IMR-90 (cell line): ENCODE measurements at regions not wholly inside any gene's neighbourhood (a gene's known extent, or its start where the extent isn't known, plus 50 kb on each side); places are given as distances from the start of the nearest gene placed in this dataset.

Experiments used
- ATAC-seq: fragments of 200-7000 bp; cut with Tn5 transposase; 2 replicates; pipeline ENCODE4 v1.9.1; 2020; ENCODE audit warnings: low read depth, mild to moderate bottlenecking, moderate library complexity
- BruUV-seq: library from RNA; stranded (reverse); fragments of 400-500 nt; replicated peaks from 2 replicates; lab custom pipeline; 2021; lab: Mats Ljungman, UMichigan
- CTCF ChIA-PET: fragments of 300-600 bp; formaldehyde crosslinking; extraction: SDS; loops from one replicate; lab custom pipeline; 2021; ENCODE audit warnings: antibody characterized with exemption; lab: Yijun Ruan, JAX
- POLR2A ChIA-PET: fragments of 300-600 bp; sonication (Branson Sonifier 250); formaldehyde crosslinking; loops from one replicate; lab custom pipeline; 2022; ENCODE audit warnings: antibody characterized with exemption; ENCODE audit not compliant: unreplicated experiment; lab: Charles Lee
- DNase-seq: peaks from one replicate; pipeline ENCODE4 v3.0.0; 2013
- H2AFZ ChIP-seq: replicated peaks from 2 replicates; pipeline ENCODE3; 2013; ENCODE audit warnings: low read length, mild to moderate bottlenecking; ENCODE audit not compliant: poor library complexity
- H2AK5ac ChIP-seq: 2 replicates; pipeline ENCODE4 v1.6.1; 2013; ENCODE audit warnings: low read depth, low read length, inconsistent platforms
- H2AK9ac ChIP-seq: replicated peaks from 2 replicates; pipeline ENCODE3; 2013; ENCODE audit warnings: mild to moderate bottlenecking, low read depth, low read length, moderate library complexity; ENCODE audit not compliant: poor library complexity
- H2BK120ac ChIP-seq: 2 replicates; pipeline ENCODE4 v1.6.1; 2013; ENCODE audit warnings: low read depth, low read length, inconsistent platforms
- H2BK15ac ChIP-seq: 3 replicates; pipeline ENCODE4 v1.6.1; 2013; ENCODE audit warnings: low read depth, low read length, inconsistent platforms
- H2BK20ac ChIP-seq: 2 replicates; pipeline ENCODE4 v1.6.1; 2013; ENCODE audit warnings: low read depth, mild to moderate bottlenecking, inconsistent platforms, low read length, moderate library complexity
- H2BK5ac ChIP-seq: 2 replicates; pipeline ENCODE4 v1.6.1; 2013; ENCODE audit warnings: mild to moderate bottlenecking, low read depth, low read length, inconsistent platforms; ENCODE audit not compliant: poor library complexity, severe bottlenecking
- H3K14ac ChIP-seq: replicated peaks from 2 replicates; pipeline ENCODE4 v1.6.1; 2013; ENCODE audit warnings: low read depth, low read length, inconsistent platforms
- H3K18ac ChIP-seq: 2 replicates; pipeline ENCODE4 v1.6.1; 2013; ENCODE audit warnings: low read depth, low read length, control low read depth
- H3K23ac ChIP-seq: 2 replicates; pipeline ENCODE4 v1.6.1; 2013; ENCODE audit warnings: low read depth, low read length, inconsistent platforms
- H3K27ac ChIP-seq: 2 replicates; pipeline ENCODE4 v1.5.1; 2013; ENCODE audit warnings: mild to moderate bottlenecking, control low read depth, low read length; ENCODE audit not compliant: insufficient read depth
- H3K27me3 ChIP-seq: 2 replicates; pipeline ENCODE4 v1.6.1; 2013; ENCODE audit warnings: low read length; ENCODE audit not compliant: control insufficient read depth, insufficient read depth
- H3K36me3 ChIP-seq: 2 replicates; pipeline ENCODE4 v1.6.1; 2013; ENCODE audit warnings: low read length, mixed read lengths; ENCODE audit not compliant: control insufficient read depth, insufficient read depth
- H3K4ac ChIP-seq: 2 replicates; pipeline ENCODE4 v1.6.1; 2013; ENCODE audit warnings: low read depth, low read length, inconsistent platforms
- H3K4me1 ChIP-seq: 2 replicates; pipeline ENCODE4 v1.6.1; 2013; ENCODE audit warnings: low read length, mixed read lengths; ENCODE audit not compliant: control insufficient read depth, insufficient read depth
- H3K4me2 ChIP-seq: 2 replicates; pipeline ENCODE4 v1.6.1; 2013; ENCODE audit warnings: low read depth, mild to moderate bottlenecking, control low read depth, low read length, moderate library complexity
- H3K4me3 ChIP-seq: 2 replicates; pipeline ENCODE4 v1.5.1; 2013; ENCODE audit warnings: low read depth, mild to moderate bottlenecking, control low read depth, low read length, moderate library complexity; ENCODE audit not compliant: insufficient read depth
- H3K56ac ChIP-seq: 2 replicates; pipeline ENCODE4 v1.6.1; 2013; ENCODE audit warnings: low read length, inconsistent platforms; ENCODE audit not compliant: insufficient read depth; ENCODE audit errors: extremely low read depth
- H3K79me1 ChIP-seq, 2 experiments: 2 replicates each; pipeline ENCODE4 v1.6.1; 2013; ENCODE audit warnings: low read length in 2 of 2, inconsistent platforms in 1 of 2, low read depth in 1 of 2
- H3K9ac ChIP-seq: 2 replicates; pipeline ENCODE4 v1.6.1; 2013; ENCODE audit warnings: low read depth, low read length, control low read depth
- H3K9me1 ChIP-seq: 2 replicates; pipeline ENCODE4 v1.6.1; 2013; ENCODE audit warnings: low read length, inconsistent platforms; ENCODE audit not compliant: insufficient read depth
- H3K9me3 ChIP-seq: 2 replicates; pipeline ENCODE4 v1.6.1; 2013; ENCODE audit warnings: low read length; ENCODE audit not compliant: control insufficient read depth, insufficient read depth
- H4K20me1 ChIP-seq: 2 replicates; pipeline ENCODE4 v1.6.1; 2013; ENCODE audit warnings: low read length, inconsistent platforms; ENCODE audit not compliant: insufficient read depth
- H4K5ac ChIP-seq: 2 replicates; pipeline ENCODE4 v1.6.1; 2013; ENCODE audit warnings: mild to moderate bottlenecking, low read depth, low read length, control low read depth
- H4K8ac ChIP-seq, 2 experiments: 2 replicates each; pipeline ENCODE4 v1.6.1; 2013; ENCODE audit warnings: low read depth in 2 of 2, low read length in 2 of 2, control low read depth in 1 of 2, inconsistent platforms in 1 of 2
- H4K91ac ChIP-seq: 2 replicates; pipeline ENCODE4 v1.6.1; 2013; ENCODE audit warnings: low read depth, low read length, inconsistent platforms; ENCODE audit not compliant: insufficient read depth
- BHLHE40 ChIP-seq: fragments of 150-350 bp; IDR thresholded peaks from 2 replicates; pipeline ENCODE4 v1.6.1; 2016; ENCODE audit warnings: mild to moderate bottlenecking, low read depth, low read length
- CEBPB ChIP-seq: IDR thresholded peaks from 2 replicates; pipeline ENCODE4 v1.6.1; 2012; ENCODE audit warnings: low read depth, low read length, improper control_type of control experiment
- CHD1 ChIP-seq: IDR thresholded peaks from 2 replicates; pipeline ENCODE4 v1.6.1; 2012; ENCODE audit warnings: low read depth, low read length, improper control_type of control experiment
- CTCF ChIP-seq: conservative IDR thresholded peaks from 2 replicates; pipeline ENCODE4 v1.5.1; 2012; ENCODE audit warnings: mild to moderate bottlenecking, low read depth, low read length, improper control_type of control experiment
- ELK1 ChIP-seq: fragments of 150-350 bp; IDR thresholded peaks from 2 replicates; pipeline ENCODE4 v1.6.1; 2016; ENCODE audit warnings: low read depth, mild to moderate bottlenecking, low read length, moderate library complexity, borderline replicate concordance
- FOS ChIP-seq: fragments of 150-350 bp; IDR thresholded peaks from 2 replicates; pipeline ENCODE4 v1.6.1; 2016; ENCODE audit warnings: low read depth, low read length
- MAFK ChIP-seq: IDR thresholded peaks from 2 replicates; pipeline ENCODE4 v1.6.1; 2012; ENCODE audit warnings: low read depth, low read length, improper control_type of control experiment
- MAZ ChIP-seq: IDR thresholded peaks from 2 replicates; pipeline ENCODE4 v1.6.1; 2012; ENCODE audit warnings: low read depth, mild to moderate bottlenecking, low read length, improper control_type of control experiment, moderate library complexity, borderline replicate concordance
- MXI1 ChIP-seq: IDR thresholded peaks from 2 replicates; pipeline ENCODE4 v1.6.1; 2012; ENCODE audit warnings: low read depth, mild to moderate bottlenecking, low read length, moderate library complexity, borderline replicate concordance
- NFE2L2 ChIP-seq: fragments of 150-350 bp; IDR thresholded peaks from 2 replicates; pipeline ENCODE4 v1.6.1; 2016; ENCODE audit warnings: low read depth, mild to moderate bottlenecking, low read length
- POLR2A ChIP-seq: IDR thresholded peaks from 2 replicates; pipeline ENCODE4 v1.6.1; 2012; ENCODE audit warnings: mild to moderate bottlenecking, low read depth, low read length
- RAD21 ChIP-seq: IDR thresholded peaks from 2 replicates; pipeline ENCODE4 v1.6.1; 2012; ENCODE audit warnings: low read length, improper control_type of control experiment
- RCOR1 ChIP-seq: IDR thresholded peaks from 2 replicates; pipeline ENCODE4 v1.6.1; 2012; ENCODE audit warnings: mild to moderate bottlenecking, low read length, improper control_type of control experiment; ENCODE audit not compliant: insufficient replicate concordance
- RFX5 ChIP-seq: IDR thresholded peaks from 2 replicates; pipeline ENCODE4 v1.8.0; 2012; ENCODE audit warnings: low read depth, mild to moderate bottlenecking, low read length, moderate library complexity
- SMC3 ChIP-seq: fragments of 150-350 bp; IDR thresholded peaks from 2 replicates; pipeline ENCODE4 v1.6.1; 2016; ENCODE audit warnings: low read depth, mild to moderate bottlenecking, antibody characterized with exemption, low read length, moderate library complexity
- USF2 ChIP-seq: fragments of 150-350 bp; IDR thresholded peaks from 2 replicates; pipeline ENCODE4 v1.6.1; 2017; ENCODE audit warnings: mild to moderate bottlenecking, antibody characterized with exemption, low read length, low read depth
- WGBS, 2 experiments: methylation state at CpG; one replicate each; pipeline versions ENCODE4 v1.1.5 to v1.1.7; 2013; ENCODE audit warnings: missing lambda C conversion rate in 2 of 2; ENCODE audit not compliant: insufficient read length in 1 of 2; ENCODE audit errors: extremely low coverage in 2 of 2; 5-methylcytosine and 5-hydroxymethylcytosine counted together
- dilution Hi-C: fragments of 300-500 bp; cut with HindIII; formaldehyde crosslinking; loops from one replicate; pipeline ENCODE4 v1.14.3; 2018; ENCODE audit warnings: low sequenced_read_pairs; ENCODE audit not compliant: unreplicated experiment
- in situ Hi-C: fragments of 300-500 bp; cut with MboI; formaldehyde crosslinking; loops from 3 replicates; pipeline ENCODE4 v1.14.3; 2019; ENCODE audit warnings: low sequenced_read_pairs, inconsistent platforms, mixed read lengths
- intact Hi-C: fragments of 100-400 bp; cut with micrococcal nuclease; formaldehyde crosslinking; loops from 2 replicates; pipeline ENCODE4 v1.10.0; 2022

- Histone ChIP-seq H3K4me2 (no peak overlapping the region), H4K5ac (no peak overlapping the region), H3K9me1 (no peaks in the 10 kb centered on the region), H3K27me3 (no peaks in the 10 kb centered on the region), H2BK120ac (no peak overlapping the region), H3K9me3 (no peaks in the 10 kb centered on the region), H3K56ac (no peak overlapping the region), H3K4ac (no peak overlapping the region), H3K18ac (no peak overlapping the region), H4K8ac (no peak overlapping the region), H3K36me3 (no peaks in the 10 kb centered on the region), H4K91ac (no peak overlapping the region), H4K20me1 (no peaks in the 10 kb centered on the region), H2BK5ac (no peak overlapping the region), H2AFZ (no peak overlapping the region), H2AK5ac (no peak overlapping the region), H3K14ac (no peak overlapping the region), H2AK9ac (no peak overlapping the region), H3K9ac (no peak overlapping the region), H2BK15ac (no peak overlapping the region), H2BK20ac (no peak overlapping the region), H3K4me1 (no peaks in the 10 kb centered on the region), H3K4me3 (no peak overlapping the region), H3K79me1 (no peaks in the 10 kb centered on the region), H3K23ac (no peak overlapping the region), H3K27ac (no peak overlapping the region)
- DNase-seq (no peak), ATAC-seq (no peak)
- CTCF ChIA-PET: no interaction called here
- 22% methylated on average over 1 of the region's 3 CpGs; no CpG with 5 or more reads in 1 of the 2 experiments for WGBS, 2 experiments
- intact Hi-C loops (no loop called here), dilution Hi-C loops (no loop called here), in situ Hi-C loops (no loop called here)
- no TSS peak for BruUV-seq
- POLR2A ChIA-PET: no interaction called here
- no peak for TF ChIP-seq SMC3
- no peak for TF ChIP-seq NFE2L2
- no peak for TF ChIP-seq MAFK
- no peak for TF ChIP-seq CEBPB
- no peak for TF ChIP-seq ELK1
- no peak for TF ChIP-seq CHD1
- no peak for TF ChIP-seq RFX5
- TF ChIP-seq CTCF: no peak
- TF ChIP-seq POLR2A: no peak
- TF ChIP-seq FOS: no peak
- no peak for TF ChIP-seq BHLHE40
- TF ChIP-seq MAZ: no peak
- TF ChIP-seq MXI1: no peak
- TF ChIP-seq RAD21: no peak
- TF ChIP-seq USF2: no peak
- TF ChIP-seq RCOR1: no peak
These were observed 240.3 kb upstream of the NDST3 start for GRCh38 chr4:117793845-117794480.
